Hematopoietic multipotent progenitor cell treated with erythropoietin and hydrocortisone succinate and interleukin-3 and kit ligand, for 6 days (in vitro differentiated cells): ENCODE measurements at regions not wholly inside any gene's neighbourhood (a gene's known extent, or its start where the extent isn't known, plus 50 kb on each side); places are given as distances from the start of the nearest gene placed in this dataset.
"Not testable (repeated sequence)": the region's sequence is repeated elsewhere in the genome, so short reads cannot be mapped to it uniquely, and the experiment has no call there.

Experiments
- DNase-seq: peaks from one replicate; pipeline ENCODE4 v3.0.0-alpha.2; 2015

DNA sequence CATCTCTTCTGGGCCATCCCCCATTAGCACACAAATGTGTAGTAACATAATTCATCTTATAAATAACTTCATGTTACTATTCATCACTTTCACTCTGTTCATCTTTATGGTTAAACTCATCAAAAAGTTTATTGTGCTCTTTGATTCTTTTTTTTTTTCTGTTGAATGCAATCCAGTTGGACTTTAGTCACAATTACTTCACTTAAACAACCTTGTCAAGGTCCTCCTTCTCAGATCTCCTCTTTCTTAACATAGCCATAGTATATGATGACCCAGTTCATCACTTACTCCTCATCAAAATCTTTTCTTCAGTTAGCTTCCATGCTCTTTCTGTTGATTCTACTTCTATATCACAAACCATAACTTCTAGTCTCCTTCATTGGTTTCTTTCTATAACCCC is 80.2 kb upstream of the ZC3H15 start:
- DNase-seq, result no peak

DNA sequence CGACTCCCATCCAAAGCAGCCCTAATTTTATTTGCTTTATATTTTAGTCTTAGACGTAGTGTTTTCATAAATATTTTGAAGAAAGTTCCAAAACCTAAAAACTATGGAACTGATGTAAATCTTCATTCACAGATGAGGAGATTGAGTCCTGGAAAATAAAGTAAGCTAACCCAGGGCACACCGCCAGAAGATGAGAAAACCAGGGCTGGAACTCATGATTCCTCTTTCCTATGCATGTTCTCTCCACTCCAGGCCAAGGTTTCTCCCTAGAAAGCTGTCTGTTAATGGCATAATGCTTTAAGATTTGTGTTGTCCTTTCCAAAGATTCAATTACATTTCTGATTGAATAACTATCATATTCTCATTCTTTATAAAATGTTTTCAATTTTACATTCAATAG is 78.4 kb upstream of the ZC3H15 start:
- DNase-seq, result no peak

DNA sequence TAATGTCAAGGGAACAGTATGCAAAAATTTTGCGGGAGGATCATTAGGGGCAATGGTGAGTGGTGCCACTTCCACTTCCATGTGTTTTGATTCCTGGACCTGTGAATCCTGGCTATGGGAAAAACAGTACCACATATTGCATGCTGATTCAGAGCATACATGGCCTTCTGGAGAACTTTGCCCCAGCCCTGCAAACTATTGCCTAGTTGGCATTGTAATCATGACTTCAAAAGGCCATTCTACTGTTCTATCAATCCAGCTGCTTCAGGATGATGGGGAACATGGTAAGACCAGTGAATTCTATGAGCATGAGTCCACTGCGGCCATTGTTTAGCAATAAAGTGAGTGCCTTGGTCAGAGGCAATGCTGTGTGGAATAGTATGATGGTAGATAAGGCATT is 75.3 kb upstream of the ZC3H15 start:
- no peak for DNase-seq

DNA sequence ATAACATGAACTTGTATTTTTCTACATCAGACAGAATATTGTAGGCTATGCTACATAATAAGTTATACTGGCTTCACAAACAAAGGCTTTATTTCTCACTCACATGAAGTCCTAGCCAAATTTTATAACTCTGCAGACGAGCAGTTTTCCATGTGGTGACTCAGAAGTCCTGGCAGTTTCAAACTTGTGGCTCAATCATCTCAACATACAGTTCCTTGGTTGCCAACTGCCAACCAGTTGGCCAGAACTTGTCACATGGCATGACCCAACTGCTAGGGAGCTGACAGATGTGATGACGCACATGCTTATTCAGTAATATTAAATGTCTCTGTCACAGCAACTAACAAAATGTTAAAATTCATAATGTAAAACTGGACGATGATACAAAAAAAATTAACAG is 63.8 kb upstream of the ZC3H15 start:
- no peak for DNase-seq

DNA sequence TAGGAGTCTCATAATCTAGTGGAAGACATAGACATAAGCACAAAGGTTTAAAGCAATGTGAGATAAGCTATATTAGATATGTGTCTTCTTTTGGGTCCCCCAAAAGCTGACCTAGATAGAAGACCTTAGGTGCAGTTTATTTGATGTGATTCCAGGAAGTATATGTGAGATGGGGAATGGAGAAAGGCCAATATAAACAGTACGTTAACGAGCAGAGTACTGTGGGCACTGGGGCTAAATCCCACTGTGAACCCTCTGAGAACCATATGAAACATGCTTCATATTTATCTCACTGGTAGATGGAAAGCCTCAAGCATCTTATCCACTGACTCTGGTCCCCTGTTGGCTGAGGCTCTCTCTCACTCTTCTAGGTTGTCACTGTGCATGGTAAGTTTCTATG is 62.6 kb upstream of the ZC3H15 start:
- no peak for DNase-seq

DNA sequence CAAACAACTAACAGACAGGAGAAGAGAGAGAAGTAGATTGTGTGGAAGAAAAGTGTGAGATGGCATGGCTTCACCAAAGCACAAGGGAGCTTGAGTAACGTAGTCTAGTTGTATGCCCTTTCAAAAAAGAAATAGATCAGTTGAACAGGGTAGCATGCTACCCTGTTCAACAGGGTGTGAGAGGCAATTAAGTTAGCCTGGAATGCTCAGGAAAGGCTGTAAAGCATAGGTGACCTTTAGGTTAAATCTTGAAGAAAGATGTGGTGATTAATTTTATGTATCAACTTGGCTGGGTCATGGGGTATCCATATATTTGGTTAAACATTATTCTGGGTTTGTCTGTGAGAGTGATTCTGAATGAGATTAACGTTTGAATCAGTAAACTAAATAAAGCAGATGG is 61.8 kb upstream of the ZC3H15 start:
- DNase-seq, result no peak

DNA sequence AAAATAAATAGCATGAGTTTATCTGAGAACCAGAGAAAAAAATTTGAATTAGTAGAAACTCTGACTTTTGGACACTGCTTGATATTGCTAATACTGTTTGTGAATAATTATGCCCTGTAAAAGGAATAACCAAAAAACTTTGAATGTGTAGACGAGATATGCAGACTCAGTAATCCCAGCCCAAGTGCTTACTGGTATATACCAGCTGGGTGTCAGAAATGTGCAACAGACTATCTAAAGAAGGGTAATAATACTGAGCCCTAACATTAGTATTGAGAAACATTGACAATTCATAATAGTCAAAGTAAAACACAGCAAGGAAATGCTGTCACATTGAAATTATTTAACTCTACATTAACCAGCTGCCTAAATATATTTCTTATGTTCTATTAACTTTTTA is 60.5 kb upstream of the ZC3H15 start:
- DNase-seq, result no peak

DNA sequence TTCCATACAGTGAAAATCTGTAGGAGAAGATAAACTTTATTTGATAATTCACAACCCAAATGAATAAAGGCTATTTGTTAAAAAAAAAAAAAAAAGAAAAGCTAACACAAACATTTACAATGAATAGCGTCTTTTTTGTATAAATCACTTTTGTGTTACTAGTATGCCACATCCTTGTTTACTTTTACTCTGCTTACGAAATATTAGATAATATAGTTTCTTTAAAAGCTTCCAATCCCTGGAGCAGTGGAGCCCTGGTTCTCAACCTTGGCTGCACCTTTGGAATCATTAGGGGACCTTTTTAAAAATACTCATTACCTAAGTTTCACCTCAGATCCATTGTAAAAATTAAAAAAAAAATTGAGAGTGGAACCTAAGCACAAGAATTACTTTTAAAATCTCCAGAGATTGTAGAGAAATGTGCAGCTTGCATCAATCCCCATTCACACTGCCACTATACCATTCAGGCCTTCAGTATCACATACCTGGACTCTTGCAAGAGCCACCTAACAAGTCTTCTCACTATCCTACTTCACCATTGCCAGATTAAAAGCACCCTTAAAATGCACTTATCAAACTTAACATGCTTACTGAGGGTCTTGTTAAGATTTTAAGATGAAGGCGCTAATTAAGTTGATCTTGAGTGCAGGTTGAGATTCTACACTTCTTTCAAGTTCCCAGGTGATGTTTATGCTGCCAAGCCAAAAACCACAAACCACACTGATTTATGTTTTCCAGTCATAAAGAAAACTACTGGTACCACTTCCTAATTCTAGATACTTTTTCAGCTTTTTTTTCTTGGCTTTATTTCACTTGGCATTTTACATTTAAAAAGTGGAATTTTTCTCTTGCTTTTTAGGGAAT is 59.7 kb upstream of the ZC3H15 start:
- DNase-seq, result no peak

DNA sequence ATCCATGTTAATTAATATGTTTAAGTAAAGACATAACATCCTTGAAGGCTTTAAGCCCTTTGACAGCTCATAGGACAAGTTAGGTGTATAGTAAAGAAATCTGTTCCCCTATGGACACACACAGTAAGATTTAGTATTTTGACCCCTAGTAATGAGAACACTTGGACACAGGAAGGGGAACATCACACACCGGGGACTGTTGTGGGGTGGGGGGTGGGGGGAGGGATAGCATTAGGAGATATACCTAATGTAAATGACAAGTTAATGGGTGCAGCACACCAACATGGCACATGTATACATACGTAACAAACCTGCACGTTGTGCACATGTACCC is 59.1 kb upstream of the ZC3H15 start:
- not testable (repeated sequence) for DNase-seq

DNA sequence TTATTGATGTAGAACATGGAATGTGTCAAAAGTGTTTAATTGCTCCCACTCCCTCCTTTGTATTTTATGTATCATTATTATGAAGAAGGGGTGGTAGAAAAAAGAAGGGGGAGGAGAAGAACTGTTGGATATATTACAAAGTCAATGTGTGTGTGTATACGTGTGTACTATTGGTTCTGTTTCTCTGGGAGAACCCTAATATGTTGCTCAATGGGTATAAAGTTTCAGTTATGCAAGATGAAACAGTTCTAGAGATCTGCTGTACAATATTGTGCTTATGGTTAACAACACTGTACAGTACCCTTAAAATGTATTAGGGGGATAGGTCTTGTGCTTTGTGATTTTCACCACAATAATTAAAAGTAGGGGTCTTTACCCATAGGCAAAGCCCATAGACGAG is 58.1 kb upstream of the ZC3H15 start:
- no peak for DNase-seq

DNA sequence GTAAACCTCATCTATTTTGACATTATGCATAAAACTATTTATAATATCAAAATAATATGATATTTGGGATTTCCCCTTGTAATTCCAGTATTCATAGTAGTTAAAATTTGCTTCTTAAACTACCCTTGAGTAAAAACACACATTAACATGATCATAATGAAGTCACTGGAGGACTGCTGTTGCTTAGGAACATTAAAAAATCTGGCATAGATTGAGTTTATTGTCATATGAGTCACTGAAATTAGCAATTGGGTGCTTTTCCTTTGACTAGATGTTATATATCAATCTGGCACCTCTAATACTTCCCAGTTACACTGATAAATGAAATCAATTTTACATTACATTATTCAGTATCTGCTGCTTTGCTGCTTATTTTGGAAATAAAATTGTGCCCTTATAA is 57.0 kb upstream of the ZC3H15 start:
- no peak for DNase-seq

DNA sequence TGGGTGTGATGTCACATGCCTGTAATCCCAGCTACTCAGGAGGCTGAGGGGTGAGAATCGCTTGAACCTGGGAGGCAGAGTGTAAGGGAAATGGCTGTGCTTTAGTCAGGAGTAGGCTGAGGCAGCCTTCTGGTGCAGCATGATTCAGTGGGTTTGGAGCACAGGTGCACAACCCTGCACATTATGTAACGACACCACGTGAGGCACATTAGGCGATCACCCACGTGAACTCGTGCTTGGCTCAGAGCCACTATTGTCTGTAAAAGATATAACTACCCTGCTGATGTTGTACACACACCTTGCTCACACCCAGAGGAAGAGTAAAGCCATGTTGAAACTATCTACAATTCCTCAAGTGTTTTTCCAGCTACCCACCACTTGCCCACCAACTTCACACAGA is 54.8 kb upstream of the ZC3H15 start:
- DNase-seq, result no peak

DNA sequence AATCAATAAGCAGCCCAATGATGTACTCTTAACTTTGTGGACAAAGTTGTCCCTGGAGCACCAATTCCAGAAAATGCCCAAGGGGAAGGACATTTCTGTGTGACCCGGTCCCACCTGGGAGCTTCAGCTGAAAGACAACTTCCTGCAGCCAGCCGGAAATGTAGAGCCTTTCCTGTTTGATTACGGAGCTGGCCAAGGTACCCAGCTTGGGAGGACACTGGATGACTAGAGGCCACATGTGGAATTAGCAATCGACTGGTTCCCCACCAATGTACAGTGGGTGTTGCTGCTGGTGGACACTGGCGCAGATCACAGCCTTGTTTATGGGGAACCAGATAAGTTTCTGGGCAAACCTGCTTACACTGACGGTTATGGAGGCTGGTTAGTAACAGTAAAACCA is 53.0 kb upstream of the ZC3H15 start:
- DNase-seq, result no peak

DNA sequence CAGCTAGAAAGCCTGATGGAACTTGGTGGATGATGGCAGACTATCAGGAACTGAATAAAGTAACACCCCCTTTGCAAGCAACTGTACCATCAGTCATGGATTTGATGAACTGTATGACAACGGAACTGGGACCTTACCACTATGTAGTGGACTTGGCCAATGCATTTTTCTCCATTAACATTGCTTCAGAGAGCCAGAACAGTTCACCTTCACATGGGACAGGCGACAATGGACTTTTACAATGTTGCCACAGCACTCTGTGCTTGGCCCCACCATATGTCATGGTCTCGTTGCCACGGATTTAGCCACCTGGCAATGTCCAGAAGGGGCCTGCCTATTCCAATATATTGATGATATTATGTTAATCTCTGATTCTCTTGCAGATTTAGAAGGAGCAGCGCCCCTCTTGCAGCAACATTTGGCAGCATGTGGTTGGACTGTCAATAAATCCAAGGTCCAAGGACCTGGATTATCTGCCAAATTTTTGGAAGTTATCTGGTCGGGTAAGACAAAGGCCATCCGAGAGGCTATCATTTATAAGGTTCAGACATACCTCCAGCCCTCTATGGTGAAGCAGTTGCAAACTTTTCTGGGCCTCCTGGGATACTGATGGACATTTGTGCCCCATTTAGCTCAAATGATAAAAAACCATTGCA is 52.2 kb upstream of the ZC3H15 start:
- no peak for DNase-seq
